CD4-positive, alpha-beta T cell (primary cell): ENCODE measurements at regions not wholly inside any gene's neighbourhood (a gene's known extent, or its start where the extent isn't known, plus 50 kb on each side); places are given as distances from the start of the nearest gene placed in this dataset.

Experiments used
- ATAC-seq: fragments of 200-7000 bp; cut with Tn5 transposase; one replicate; pipeline ENCODE4 v1.10.0; 2022; ENCODE audit warnings: mild to moderate bottlenecking; ENCODE audit not compliant: poor library complexity
- CTCF ChIA-PET: fragments of 350-600 bp; sonication (Branson Sonifier 250); formaldehyde crosslinking; loops from one replicate; lab custom pipeline; 2021; ENCODE audit warnings: antibody characterized with exemption, inconsistent platforms; lab: Charles Lee
- POLR2A ChIA-PET: fragments of 350-600 bp; sonication (Branson Sonifier 250); formaldehyde crosslinking; loops from one replicate; lab custom pipeline; 2021; ENCODE audit warnings: antibody characterized with exemption, inconsistent platforms; lab: Charles Lee
- DNase-seq, 14 experiments: peaks; one replicate each; pipeline ENCODE4 v3.0.0-alpha.2; 2013 to 2020; ENCODE audit warnings: mixed read lengths in 2 of 14
- H3K27ac ChIP-seq, 2 donors: one replicate each; pipeline versions ENCODE4 v1.5.1 to v1.7.0; 2013; ENCODE audit warnings: low read length in 2 of 2, low read depth in 1 of 2, mild to moderate bottlenecking in 1 of 2
- H3K27me3 ChIP-seq, 2 experiments: 1 replicate in 1 of 2; 2 replicates in 1 of 2; pipeline versions ENCODE4 v1.6.1 to v1.7.0; 2013; ENCODE audit warnings: low read length in 2 of 2, control low read depth in 1 of 2, mild to moderate bottlenecking in 1 of 2, moderate library complexity in 1 of 2; ENCODE audit not compliant: insufficient read depth in 2 of 2, control insufficient read depth in 1 of 2
- H3K36me3 ChIP-seq: one replicate; pipeline ENCODE4 v1.6.1; 2013; ENCODE audit warnings: low read length, control low read depth; ENCODE audit not compliant: insufficient read depth
- H3K4me1 ChIP-seq: one replicate; pipeline ENCODE4 v1.6.1; 2013; ENCODE audit warnings: low read length, control low read depth; ENCODE audit not compliant: insufficient read depth
- H3K4me3 ChIP-seq: one replicate; pipeline ENCODE4 v1.5.1; 2013; ENCODE audit warnings: mild to moderate bottlenecking, low read length, moderate library complexity
- H3K9me3 ChIP-seq, 2 experiments: 1 replicate in 1 of 2; 2 replicates in 1 of 2; pipeline versions ENCODE4 v1.6.1 to v1.7.0; 2013; ENCODE audit warnings: low read length in 2 of 2, mild to moderate bottlenecking in 2 of 2, control low read depth in 1 of 2, moderate library complexity in 1 of 2; ENCODE audit not compliant: control insufficient read depth in 1 of 2, insufficient read depth in 1 of 2
- H3K27ac Mint-ChIP-seq: one replicate; pipeline ENCODE4 v1.8.0; 2020; ENCODE audit warnings: mixed read lengths
- H3K27me3 Mint-ChIP-seq: one replicate; pipeline ENCODE4 v1.8.0; 2021; ENCODE audit warnings: mixed read lengths
- H3K36me3 Mint-ChIP-seq: one replicate; pipeline ENCODE4 v1.8.0; 2021; ENCODE audit warnings: low read depth, mixed read lengths
- H3K4me1 Mint-ChIP-seq: one replicate; pipeline ENCODE4 v1.8.0; 2021; ENCODE audit warnings: low read depth, mixed read lengths
- H3K4me3 Mint-ChIP-seq: one replicate; pipeline ENCODE4 v1.8.0; 2020; ENCODE audit warnings: mild to moderate bottlenecking, mixed read lengths
- H3K9me3 Mint-ChIP-seq: one replicate; pipeline ENCODE4 v1.8.0; 2020; ENCODE audit warnings: mixed read lengths
- CTCF ChIP-seq: fragments of 200-600 bp; IDR thresholded peaks from one replicate; pipeline ENCODE4 v1.8.0; 2022; ENCODE audit warnings: antibody characterized with exemption, mild to moderate bottlenecking
- intact Hi-C, 2 experiments: fragments of 100-400 bp; cut with DNase I in 1 of 2; cut with micrococcal nuclease in 1 of 2; formaldehyde crosslinking; loops; one replicate each; pipeline versions ENCODE4 v1.15.1 to v1.9.0; 2023 to 2025; cut with DNase I, micrococcal nuclease

DNA sequence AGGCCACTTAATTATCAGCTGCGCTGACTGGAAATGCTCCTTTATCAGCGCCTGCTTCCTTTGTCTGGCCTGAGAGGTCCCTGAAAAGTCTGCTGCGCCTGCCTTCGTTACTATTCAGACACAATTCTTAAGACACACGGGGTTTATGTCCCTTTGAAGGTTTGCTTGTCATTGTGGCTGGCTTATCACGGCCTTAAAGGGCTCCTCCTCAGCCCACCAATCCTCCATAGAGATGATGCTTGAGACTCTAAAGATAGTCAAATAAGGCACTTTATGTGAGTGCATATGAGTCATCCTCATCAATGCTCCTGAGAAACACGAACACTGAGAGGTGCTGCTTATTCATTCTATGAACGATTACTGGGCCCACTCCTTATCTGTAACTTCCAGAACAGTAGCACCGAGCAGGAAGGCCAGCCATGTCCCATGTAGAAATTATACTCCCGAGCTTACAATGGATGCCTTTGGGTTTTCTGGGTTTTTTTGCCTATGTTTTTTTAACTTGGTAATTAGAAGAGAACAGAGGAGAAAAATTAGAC, 1268.2 kb upstream of the TMEM132C start:
- ATAC-seq (no peak), DNase-seq (no peak)
- Histone ChIP-seq H3K9me3 (peaks cover 0 to 7% of the 10 kb centered on the region in 2 experiments), H3K4me1 (no peaks in the 10 kb centered on the region), H3K36me3 (no peaks in the 10 kb centered on the region), H3K27ac (no peak overlapping the region), H3K4me3 (no peak overlapping the region), H3K27me3 (no peaks in the 10 kb centered on the region)
- Mint-ChIP-seq H3K27ac (no peak overlapping the region), H3K27me3 (peaks cover 3% of the 10 kb centered on the region), H3K36me3 (no peaks in the 10 kb centered on the region), H3K4me1 (no peaks in the 10 kb centered on the region), H3K9me3 (no peaks in the 10 kb centered on the region), H3K4me3 (no peak overlapping the region)
- ChIA-PET POLR2A (no interaction called here), CTCF (no interaction called here)
- intact Hi-C loops, result no loop called here
- TF ChIP-seq CTCF, result no peak

DNA sequence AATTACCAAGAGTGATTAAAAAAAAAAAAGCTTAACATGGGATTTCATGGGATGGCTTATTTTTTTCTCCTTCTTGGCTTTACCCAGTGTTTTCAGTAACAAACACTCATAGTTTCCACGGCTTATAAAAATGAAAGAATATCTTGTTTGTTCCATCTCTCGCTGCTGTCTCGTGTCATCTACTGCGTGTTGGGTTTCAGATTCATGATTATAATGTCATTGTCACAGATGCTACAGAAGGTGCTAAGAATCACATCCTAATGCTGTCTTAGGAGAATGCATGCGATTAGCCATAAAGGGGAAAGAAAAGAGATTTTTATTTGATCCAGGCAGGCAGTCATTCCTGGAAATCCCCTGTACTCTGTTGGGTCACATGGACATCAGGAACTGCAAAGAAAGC, 1267.6 kb upstream of the TMEM132C start:
- H3K27ac ChIP-seq, result no peak overlapping the region
- peaks cover 3% of the 10 kb centered on the region for H3K27me3 Mint-ChIP-seq

DNA sequence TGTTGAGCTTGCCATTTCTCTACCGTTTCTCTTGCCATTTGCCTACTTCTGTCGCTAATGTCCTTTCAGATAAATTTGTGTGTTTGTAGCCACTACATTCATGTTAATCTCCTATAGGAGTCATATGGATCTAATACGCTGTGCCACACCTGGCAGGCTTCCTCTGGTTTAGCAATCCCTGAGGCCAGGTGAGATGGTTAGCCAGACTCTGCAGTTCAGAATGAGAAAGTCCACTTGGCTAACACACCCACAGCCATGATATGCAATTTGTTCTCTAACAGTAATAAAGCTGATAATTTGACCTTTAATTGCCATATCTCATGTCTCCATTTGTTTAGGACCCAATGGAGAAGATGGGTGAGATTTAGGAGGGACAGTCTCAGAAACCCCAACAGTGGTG, 1261.6 kb upstream of the TMEM132C start:
- Histone ChIP-seq H3K27me3 (no peaks in the 10 kb centered on the region), H3K4me1 (no peaks in the 10 kb centered on the region), H3K27ac (no peak overlapping the region), H3K9me3 (peaks cover 0 to 4% of the 10 kb centered on the region in 2 experiments), H3K4me3 (no peak overlapping the region), H3K36me3 (no peaks in the 10 kb centered on the region)
- ChIA-PET POLR2A (no interaction called here), CTCF (no interaction called here)
- H3K9me3 Mint-ChIP-seq, result no peaks in the 10 kb centered on the region
- no peak overlapping the region for H3K27ac Mint-ChIP-seq
- ATAC-seq (no peak), DNase-seq (no peak)
- intact Hi-C loops, result no loop called here
- H3K27me3 Mint-ChIP-seq, result peaks cover 2% of the 10 kb centered on the region
- H3K4me1 Mint-ChIP-seq, result no peaks in the 10 kb centered on the region
- H3K4me3 Mint-ChIP-seq, result no peak overlapping the region
- no peak for TF ChIP-seq CTCF
- no peaks in the 10 kb centered on the region for H3K36me3 Mint-ChIP-seq

More for the DNA sequence above, 1267.6 kb upstream of the TMEM132C start:
- TF ChIP-seq CTCF, result no peak
- CTCF ChIA-PET, result no interaction called here
- H3K9me3 Mint-ChIP-seq, result no peaks in the 10 kb centered on the region
- no peak overlapping the region for H3K4me3 Mint-ChIP-seq
- DNase-seq (no peak), ATAC-seq (no peak)
- no peaks in the 10 kb centered on the region for H3K4me1 ChIP-seq
- H3K36me3 Mint-ChIP-seq, result no peaks in the 10 kb centered on the region
- POLR2A ChIA-PET, result no interaction called here
- peaks cover 0 to 4% of the 10 kb centered on the region in 2 experiments for H3K9me3 ChIP-seq
- no peaks in the 10 kb centered on the region for H3K4me1 Mint-ChIP-seq
- no peak overlapping the region for H3K27ac Mint-ChIP-seq
- intact Hi-C loops, result no loop called here
- no peaks in the 10 kb centered on the region for H3K27me3 ChIP-seq
- H3K4me3 ChIP-seq, result no peak overlapping the region
- no peaks in the 10 kb centered on the region for H3K36me3 ChIP-seq
